GM12874 (cell line): ENCODE measurements at regions not wholly inside any gene's neighbourhood (a gene's known extent, or its start where the extent isn't known, plus 50 kb on each side); places are given as distances from the start of the nearest gene placed in this dataset.
A peak's percentile ranks its signal among the peaks of the same experiment; 100 is the strongest.

Experiments
- TF ChIP-seq, protein P1 (sequence below): IDR thresholded peaks from 2 replicates; pipeline ENCODE4 v1.5.1; 2011; ENCODE audit warnings: low read depth, mild to moderate bottlenecking, control low read depth, low read length, moderate library complexity; ENCODE audit not compliant: insufficient read depth

- TF ChIP-seq, protein P1, sequence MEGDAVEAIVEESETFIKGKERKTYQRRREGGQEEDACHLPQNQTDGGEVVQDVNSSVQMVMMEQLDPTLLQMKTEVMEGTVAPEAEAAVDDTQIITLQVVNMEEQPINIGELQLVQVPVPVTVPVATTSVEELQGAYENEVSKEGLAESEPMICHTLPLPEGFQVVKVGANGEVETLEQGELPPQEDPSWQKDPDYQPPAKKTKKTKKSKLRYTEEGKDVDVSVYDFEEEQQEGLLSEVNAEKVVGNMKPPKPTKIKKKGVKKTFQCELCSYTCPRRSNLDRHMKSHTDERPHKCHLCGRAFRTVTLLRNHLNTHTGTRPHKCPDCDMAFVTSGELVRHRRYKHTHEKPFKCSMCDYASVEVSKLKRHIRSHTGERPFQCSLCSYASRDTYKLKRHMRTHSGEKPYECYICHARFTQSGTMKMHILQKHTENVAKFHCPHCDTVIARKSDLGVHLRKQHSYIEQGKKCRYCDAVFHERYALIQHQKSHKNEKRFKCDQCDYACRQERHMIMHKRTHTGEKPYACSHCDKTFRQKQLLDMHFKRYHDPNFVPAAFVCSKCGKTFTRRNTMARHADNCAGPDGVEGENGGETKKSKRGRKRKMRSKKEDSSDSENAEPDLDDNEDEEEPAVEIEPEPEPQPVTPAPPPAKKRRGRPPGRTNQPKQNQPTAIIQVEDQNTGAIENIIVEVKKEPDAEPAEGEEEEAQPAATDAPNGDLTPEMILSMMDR, result no peak
Measured at GRCh38 chr6:163709255-163709654, 294.7 kb downstream of the QKI start.

- TF ChIP-seq, protein P1, result no peak
Measured at GRCh38 chr6:163708466-163708865, 293.9 kb downstream of the QKI start.

DNA sequence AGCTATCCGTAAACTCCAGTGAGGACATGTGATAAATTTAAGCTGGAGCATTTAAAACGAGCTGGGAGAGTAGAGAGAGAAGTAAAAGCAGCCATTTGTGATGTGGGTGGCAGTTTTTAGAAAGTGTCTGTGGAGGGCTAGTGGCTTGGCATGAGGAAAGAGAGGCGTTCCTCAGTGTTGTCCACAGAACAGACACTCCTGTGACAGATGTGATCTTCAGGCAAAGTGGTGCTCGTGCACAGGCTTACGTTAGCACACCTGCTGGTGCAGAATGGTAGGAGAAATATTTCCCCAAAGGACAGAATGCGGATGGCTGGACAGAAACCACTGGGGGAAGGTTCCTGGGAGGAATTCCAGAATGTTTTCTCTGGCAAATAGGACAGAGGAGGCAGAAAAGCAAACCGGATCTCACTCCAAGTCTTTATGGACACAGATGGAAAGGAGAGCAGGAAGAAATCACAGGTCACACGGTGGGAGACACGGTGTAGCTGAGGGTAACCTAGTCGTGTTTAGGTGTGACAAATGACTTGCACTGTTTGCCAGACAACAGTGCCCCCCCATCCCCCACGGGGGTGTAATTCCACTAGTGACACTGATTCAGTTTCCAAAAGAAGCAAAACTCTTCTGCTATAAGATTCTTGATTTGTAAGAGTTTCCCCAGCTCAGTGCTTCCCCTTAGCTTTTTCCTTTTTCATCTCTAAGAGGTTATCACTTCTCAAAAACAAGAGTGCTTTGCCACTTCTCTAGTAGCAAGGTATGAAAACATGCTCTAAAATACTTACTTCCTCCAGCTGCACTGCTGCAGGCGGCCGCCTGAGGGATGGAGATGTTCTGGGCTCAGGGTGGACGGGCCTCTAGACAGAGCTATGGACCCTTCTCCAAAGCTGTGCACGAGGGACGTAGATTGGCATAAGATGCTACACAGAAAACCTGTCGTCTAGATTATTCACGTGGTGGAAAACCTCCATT is 293.2 kb downstream of the QKI start:
- TF ChIP-seq, protein P1, result peak; percentile 32; the same call in 1 of the 2 replicates

GRCh38 chr6:163706500-163707087 is 292.1 kb downstream of the QKI start:
- TF ChIP-seq, protein P1, result no peak

GRCh38 chr6:163705923-163706322 is 291.4 kb downstream of the QKI start:
- TF ChIP-seq, protein P1, result no peak

- TF ChIP-seq, protein P1, result no peak
Measured at GRCh38 chr6:163702736-163703135, 288.2 kb downstream of the QKI start.

- TF ChIP-seq, protein P1, result no peak
Measured at GRCh38 chr6:163701762-163702161, 287.2 kb downstream of the QKI start.
